ENCODE measurements at regions not wholly inside any gene's neighbourhood (a gene's known extent, or its start where the extent isn't known, plus 50 kb on each side); places are given as distances from the start of the nearest gene placed in this dataset.

GRCh38 chrX:2631743-2632532, 59.2 kb upstream of the CD99 start:
- TF ChIP-seq CTCF (IDR thresholded peaks at IDR 0.05; ENCODE audit: low read depth, low read length, poor library complexity, severe bottlenecking) (no peak), EZH2phosphoT487 (IDR thresholded peaks at IDR 0.05; ENCODE audit: borderline replicate concordance, low read length) (no peak)

All from DOHH2 (cell line).